GM12878 (cell line): ENCODE measurements at regions not wholly inside any gene's neighbourhood (a gene's known extent, or its start where the extent isn't known, plus 50 kb on each side); places are given as distances from the start of the nearest gene placed in this dataset.

Experiments used
- CHD4 ChIP-seq: fragments of 200-600 bp; sonication (generic); IDR thresholded peaks from 2 replicates; pipeline ENCODE4 v1.6.1; 2016; ENCODE audit warnings: mild to moderate bottlenecking
- CREB1 ChIP-seq: IDR thresholded peaks from 2 replicates; pipeline ENCODE4 v1.6.1; 2012; ENCODE audit warnings: low read depth, mild to moderate bottlenecking, inconsistent platforms
- EED ChIP-seq: sonication (generic); IDR thresholded peaks from 2 replicates; pipeline ENCODE4 v1.6.1; 2016; ENCODE audit warnings: antibody characterized with exemption, low read depth
- ESRRA ChIP-seq: IDR thresholded peaks from 2 replicates; pipeline ENCODE4 v1.6.1; 2012; ENCODE audit warnings: mild to moderate bottlenecking, low read length, improper control_type of control experiment
- GATAD2B ChIP-seq: fragments of 450-650 bp; conservative IDR thresholded peaks from 2 replicates; pipeline ENCODE4 v1.6.1; 2017; ENCODE audit warnings: low read depth, mild to moderate bottlenecking, moderate library complexity
- JUND ChIP-seq: IDR thresholded peaks from 2 replicates; pipeline ENCODE4 v1.6.1; 2012; ENCODE audit warnings: low read depth, mild to moderate bottlenecking, low read length, improper control_type of control experiment, moderate library complexity
- MTA2 ChIP-seq: fragments of 450-650 bp; IDR thresholded peaks from 2 replicates; pipeline ENCODE4 v1.6.1; 2016; ENCODE audit warnings: low read depth, mild to moderate bottlenecking, moderate library complexity
- MTA3 ChIP-seq: IDR thresholded peaks from 2 replicates; pipeline ENCODE4 v1.6.1; 2012; ENCODE audit warnings: low read length, inconsistent platforms, borderline replicate concordance
- NFIC ChIP-seq: IDR thresholded peaks from 2 replicates; pipeline ENCODE4 v1.6.1; 2012; ENCODE audit warnings: low read depth, mild to moderate bottlenecking, inconsistent platforms, low read length, moderate library complexity
- POU2F2 ChIP-seq: IDR thresholded peaks from 3 replicates; pipeline ENCODE4 v1.6.1; 2011; ENCODE audit warnings: low read depth, mild to moderate bottlenecking, low read length, borderline replicate concordance
- RAD21 ChIP-seq: IDR thresholded peaks from 2 replicates; pipeline ENCODE4 v1.6.1; 2011; ENCODE audit warnings: mild to moderate bottlenecking, low read depth, low read length, moderate library complexity; ENCODE audit not compliant: insufficient read depth
- RCOR1 ChIP-seq: conservative IDR thresholded peaks from 2 replicates; pipeline ENCODE4 v1.6.1; 2012; ENCODE audit warnings: low read depth, low read length, improper control_type of control experiment
- TCF12 ChIP-seq: IDR thresholded peaks from 2 replicates; pipeline ENCODE4 v1.6.1; 2011; ENCODE audit warnings: low read depth, mild to moderate bottlenecking, low read length
- TCF7 ChIP-seq: IDR thresholded peaks from 2 replicates; pipeline ENCODE4 v1.6.1; 2014; ENCODE audit warnings: antibody characterized with exemption, borderline replicate concordance
- ZBED1 ChIP-seq: IDR thresholded peaks from 2 replicates; pipeline ENCODE4 v1.6.1; 2016; ENCODE audit warnings: borderline replicate concordance
- ZNF217 ChIP-seq: fragments of 450-650 bp; IDR thresholded peaks from 2 replicates; pipeline ENCODE4 v1.6.1; 2017; ENCODE audit warnings: antibody characterized with exemption, mild to moderate bottlenecking
- TF ChIP-seq, protein P1 (sequence below): fragments of 150-350 bp; IDR thresholded peaks from 2 replicates; pipeline ENCODE4 v1.6.1; 2016; ENCODE audit warnings: low read depth, low read length
- TF ChIP-seq, protein P2 (sequence below): fragments of 450-650 bp; IDR thresholded peaks from 2 replicates; pipeline ENCODE4 v1.6.1; 2018; ENCODE audit warnings: mild to moderate bottlenecking, low read depth, moderate library complexity; ENCODE audit not compliant: partially characterized antibody
- TF ChIP-seq, protein P3 (sequence below): fragments of 450-650 bp; IDR thresholded peaks from 2 replicates; pipeline ENCODE4 v1.6.1; 2017; ENCODE audit warnings: borderline replicate concordance
- TF ChIP-seq, protein P4 (sequence below): IDR thresholded peaks from 2 replicates; pipeline ENCODE4 v1.6.1; 2012; ENCODE audit warnings: low read depth, low read length, improper control_type of control experiment
- TF ChIP-seq, protein P5 (sequence below): fragments of 450-650 bp; IDR thresholded peaks from 2 replicates; pipeline ENCODE4 v1.6.1; 2017; ENCODE audit warnings: low read depth, mild to moderate bottlenecking, moderate library complexity

DNA sequence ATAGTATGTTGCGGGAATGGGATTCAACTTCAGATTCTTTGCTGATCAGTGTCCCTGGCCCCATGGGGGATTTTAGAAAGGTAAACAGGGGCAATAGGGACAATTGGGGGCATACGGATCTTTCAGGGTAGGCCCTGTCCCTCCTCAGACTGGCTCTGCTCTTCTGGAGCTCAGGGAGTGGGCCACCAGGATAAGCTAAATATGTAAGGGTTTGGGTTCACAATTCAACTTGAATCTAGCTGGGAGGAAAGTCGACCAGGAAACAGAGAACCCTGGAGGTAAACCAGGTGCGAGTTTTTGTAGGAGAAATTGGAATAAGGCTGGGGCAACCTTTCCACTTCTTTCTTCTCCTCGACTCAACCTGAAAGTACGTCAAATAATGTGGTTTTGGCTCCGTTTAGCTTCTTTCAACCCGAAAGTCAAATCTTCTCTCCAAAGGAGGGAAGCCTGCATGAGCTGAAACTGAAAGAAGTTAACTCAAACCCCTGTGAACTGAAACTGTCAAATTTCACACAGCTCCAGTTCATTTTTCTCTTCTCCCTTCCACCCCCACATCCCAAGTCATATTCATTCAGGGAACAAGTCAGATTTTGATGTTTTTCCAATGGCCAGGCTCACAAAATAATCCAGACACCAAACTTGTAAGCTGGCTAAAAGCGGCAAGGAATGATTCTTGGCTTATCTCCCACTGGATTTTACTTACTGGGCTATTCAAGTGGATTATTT lies 278.2 kb downstream of the CLIC5 start (continued):
- TF ChIP-seq, protein P1, sequence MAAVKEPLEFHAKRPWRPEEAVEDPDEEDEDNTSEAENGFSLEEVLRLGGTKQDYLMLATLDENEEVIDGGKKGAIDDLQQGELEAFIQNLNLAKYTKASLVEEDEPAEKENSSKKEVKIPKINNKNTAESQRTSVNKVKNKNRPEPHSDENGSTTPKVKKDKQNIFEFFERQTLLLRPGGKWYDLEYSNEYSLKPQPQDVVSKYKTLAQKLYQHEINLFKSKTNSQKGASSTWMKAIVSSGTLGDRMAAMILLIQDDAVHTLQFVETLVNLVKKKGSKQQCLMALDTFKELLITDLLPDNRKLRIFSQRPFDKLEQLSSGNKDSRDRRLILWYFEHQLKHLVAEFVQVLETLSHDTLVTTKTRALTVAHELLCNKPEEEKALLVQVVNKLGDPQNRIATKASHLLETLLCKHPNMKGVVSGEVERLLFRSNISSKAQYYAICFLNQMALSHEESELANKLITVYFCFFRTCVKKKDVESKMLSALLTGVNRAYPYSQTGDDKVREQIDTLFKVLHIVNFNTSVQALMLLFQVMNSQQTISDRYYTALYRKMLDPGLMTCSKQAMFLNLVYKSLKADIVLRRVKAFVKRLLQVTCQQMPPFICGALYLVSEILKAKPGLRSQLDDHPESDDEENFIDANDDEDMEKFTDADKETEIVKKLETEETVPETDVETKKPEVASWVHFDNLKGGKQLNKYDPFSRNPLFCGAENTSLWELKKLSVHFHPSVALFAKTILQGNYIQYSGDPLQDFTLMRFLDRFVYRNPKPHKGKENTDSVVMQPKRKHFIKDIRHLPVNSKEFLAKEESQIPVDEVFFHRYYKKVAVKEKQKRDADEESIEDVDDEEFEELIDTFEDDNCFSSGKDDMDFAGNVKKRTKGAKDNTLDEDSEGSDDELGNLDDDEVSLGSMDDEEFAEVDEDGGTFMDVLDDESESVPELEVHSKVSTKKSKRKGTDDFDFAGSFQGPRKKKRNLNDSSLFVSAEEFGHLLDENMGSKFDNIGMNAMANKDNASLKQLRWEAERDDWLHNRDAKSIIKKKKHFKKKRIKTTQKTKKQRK = no peak
- TF ChIP-seq RAD21 = peak; percentile 15; the same call in 1 of the 2 replicates
- TF ChIP-seq GATAD2B = peak; percentile 93; the same call in 1 of the 2 replicates
- TF ChIP-seq TCF7 = peak; percentile 60; the same call in 1 of the 2 replicates
- TF ChIP-seq, protein P2, sequence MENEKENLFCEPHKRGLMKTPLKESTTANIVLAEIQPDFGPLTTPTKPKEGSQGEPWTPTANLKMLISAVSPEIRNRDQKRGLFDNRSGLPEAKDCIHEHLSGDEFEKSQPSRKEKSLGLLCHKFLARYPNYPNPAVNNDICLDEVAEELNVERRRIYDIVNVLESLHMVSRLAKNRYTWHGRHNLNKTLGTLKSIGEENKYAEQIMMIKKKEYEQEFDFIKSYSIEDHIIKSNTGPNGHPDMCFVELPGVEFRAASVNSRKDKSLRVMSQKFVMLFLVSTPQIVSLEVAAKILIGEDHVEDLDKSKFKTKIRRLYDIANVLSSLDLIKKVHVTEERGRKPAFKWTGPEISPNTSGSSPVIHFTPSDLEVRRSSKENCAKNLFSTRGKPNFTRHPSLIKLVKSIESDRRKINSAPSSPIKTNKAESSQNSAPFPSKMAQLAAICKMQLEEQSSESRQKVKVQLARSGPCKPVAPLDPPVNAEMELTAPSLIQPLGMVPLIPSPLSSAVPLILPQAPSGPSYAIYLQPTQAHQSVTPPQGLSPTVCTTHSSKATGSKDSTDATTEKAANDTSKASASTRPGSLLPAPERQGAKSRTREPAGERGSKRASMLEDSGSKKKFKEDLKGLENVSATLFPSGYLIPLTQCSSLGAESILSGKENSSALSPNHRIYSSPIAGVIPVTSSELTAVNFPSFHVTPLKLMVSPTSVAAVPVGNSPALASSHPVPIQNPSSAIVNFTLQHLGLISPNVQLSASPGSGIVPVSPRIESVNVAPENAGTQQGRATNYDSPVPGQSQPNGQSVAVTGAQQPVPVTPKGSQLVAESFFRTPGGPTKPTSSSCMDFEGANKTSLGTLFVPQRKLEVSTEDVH = peak; percentile 51
- peak; percentile 74 for TF ChIP-seq TCF12
- peak; percentile 87 for TF ChIP-seq ZBED1
- TF ChIP-seq MTA2 = peak; percentile 95
- no peak for TF ChIP-seq RCOR1
- TF ChIP-seq, protein P3, sequence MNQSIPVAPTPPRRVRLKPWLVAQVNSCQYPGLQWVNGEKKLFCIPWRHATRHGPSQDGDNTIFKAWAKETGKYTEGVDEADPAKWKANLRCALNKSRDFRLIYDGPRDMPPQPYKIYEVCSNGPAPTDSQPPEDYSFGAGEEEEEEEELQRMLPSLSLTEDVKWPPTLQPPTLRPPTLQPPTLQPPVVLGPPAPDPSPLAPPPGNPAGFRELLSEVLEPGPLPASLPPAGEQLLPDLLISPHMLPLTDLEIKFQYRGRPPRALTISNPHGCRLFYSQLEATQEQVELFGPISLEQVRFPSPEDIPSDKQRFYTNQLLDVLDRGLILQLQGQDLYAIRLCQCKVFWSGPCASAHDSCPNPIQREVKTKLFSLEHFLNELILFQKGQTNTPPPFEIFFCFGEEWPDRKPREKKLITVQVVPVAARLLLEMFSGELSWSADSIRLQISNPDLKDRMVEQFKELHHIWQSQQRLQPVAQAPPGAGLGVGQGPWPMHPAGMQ = no peak
- TF ChIP-seq, protein P4, sequence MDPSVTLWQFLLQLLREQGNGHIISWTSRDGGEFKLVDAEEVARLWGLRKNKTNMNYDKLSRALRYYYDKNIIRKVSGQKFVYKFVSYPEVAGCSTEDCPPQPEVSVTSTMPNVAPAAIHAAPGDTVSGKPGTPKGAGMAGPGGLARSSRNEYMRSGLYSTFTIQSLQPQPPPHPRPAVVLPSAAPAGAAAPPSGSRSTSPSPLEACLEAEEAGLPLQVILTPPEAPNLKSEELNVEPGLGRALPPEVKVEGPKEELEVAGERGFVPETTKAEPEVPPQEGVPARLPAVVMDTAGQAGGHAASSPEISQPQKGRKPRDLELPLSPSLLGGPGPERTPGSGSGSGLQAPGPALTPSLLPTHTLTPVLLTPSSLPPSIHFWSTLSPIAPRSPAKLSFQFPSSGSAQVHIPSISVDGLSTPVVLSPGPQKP = no peak
- TF ChIP-seq POU2F2 = peak; percentile 61; the same call in 2 of the 3 replicates
- TF ChIP-seq MTA3 = peak; percentile 95
- peak; percentile 42; the same call in 1 of the 2 replicates for TF ChIP-seq JUND
- TF ChIP-seq EED = peak; percentile 96
- TF ChIP-seq, protein P5, sequence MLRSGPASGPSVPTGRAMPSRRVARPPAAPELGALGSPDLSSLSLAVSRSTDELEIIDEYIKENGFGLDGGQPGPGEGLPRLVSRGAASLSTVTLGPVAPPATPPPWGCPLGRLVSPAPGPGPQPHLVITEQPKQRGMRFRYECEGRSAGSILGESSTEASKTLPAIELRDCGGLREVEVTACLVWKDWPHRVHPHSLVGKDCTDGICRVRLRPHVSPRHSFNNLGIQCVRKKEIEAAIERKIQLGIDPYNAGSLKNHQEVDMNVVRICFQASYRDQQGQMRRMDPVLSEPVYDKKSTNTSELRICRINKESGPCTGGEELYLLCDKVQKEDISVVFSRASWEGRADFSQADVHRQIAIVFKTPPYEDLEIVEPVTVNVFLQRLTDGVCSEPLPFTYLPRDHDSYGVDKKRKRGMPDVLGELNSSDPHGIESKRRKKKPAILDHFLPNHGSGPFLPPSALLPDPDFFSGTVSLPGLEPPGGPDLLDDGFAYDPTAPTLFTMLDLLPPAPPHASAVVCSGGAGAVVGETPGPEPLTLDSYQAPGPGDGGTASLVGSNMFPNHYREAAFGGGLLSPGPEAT = peak; percentile 99
- TF ChIP-seq ESRRA = no peak
- 0 out of 2 replicates have a peak, but pooled peaks have one; percentile 78 for TF ChIP-seq ZNF217
- peak; percentile 51 for TF ChIP-seq CREB1
- peak; percentile 95 for TF ChIP-seq NFIC
- TF ChIP-seq CHD4 = no peak
